AG10803 (cell line): ENCODE measurements at regions not wholly inside any gene's neighbourhood (a gene's known extent, or its start where the extent isn't known, plus 50 kb on each side); places are given as distances from the start of the nearest gene placed in this dataset.

Experiments used
- DNase-seq: peaks from one replicate; pipeline ENCODE4 v3.0.0; 2010; ENCODE audit warnings: low read depth
- H3K4me3 ChIP-seq: 2 replicates; pipeline ENCODE4 v1.5.1; 2011; ENCODE audit warnings: mild to moderate bottlenecking, low read length, control low read depth
- TF ChIP-seq, protein P1 (sequence below): conservative IDR thresholded peaks from 2 replicates; pipeline ENCODE4 v1.5.1; 2011; ENCODE audit warnings: mild to moderate bottlenecking, low read length, control low read depth, inconsistent platforms

GRCh38 chr14:88929656-88930436, 105.4 kb downstream of the TTC8 start:
- no peak for DNase-seq
- no peak overlapping the region for H3K4me3 ChIP-seq
- TF ChIP-seq, protein P1, sequence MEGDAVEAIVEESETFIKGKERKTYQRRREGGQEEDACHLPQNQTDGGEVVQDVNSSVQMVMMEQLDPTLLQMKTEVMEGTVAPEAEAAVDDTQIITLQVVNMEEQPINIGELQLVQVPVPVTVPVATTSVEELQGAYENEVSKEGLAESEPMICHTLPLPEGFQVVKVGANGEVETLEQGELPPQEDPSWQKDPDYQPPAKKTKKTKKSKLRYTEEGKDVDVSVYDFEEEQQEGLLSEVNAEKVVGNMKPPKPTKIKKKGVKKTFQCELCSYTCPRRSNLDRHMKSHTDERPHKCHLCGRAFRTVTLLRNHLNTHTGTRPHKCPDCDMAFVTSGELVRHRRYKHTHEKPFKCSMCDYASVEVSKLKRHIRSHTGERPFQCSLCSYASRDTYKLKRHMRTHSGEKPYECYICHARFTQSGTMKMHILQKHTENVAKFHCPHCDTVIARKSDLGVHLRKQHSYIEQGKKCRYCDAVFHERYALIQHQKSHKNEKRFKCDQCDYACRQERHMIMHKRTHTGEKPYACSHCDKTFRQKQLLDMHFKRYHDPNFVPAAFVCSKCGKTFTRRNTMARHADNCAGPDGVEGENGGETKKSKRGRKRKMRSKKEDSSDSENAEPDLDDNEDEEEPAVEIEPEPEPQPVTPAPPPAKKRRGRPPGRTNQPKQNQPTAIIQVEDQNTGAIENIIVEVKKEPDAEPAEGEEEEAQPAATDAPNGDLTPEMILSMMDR: 0 out of 2 replicates have a peak, but pooled peaks have one; percentile 3

GRCh38 chr14:88931321-88932110, 107.1 kb downstream of the TTC8 start:
- TF ChIP-seq, protein P1: no peak
- no peak for DNase-seq
- no peak overlapping the region for H3K4me3 ChIP-seq

DNA sequence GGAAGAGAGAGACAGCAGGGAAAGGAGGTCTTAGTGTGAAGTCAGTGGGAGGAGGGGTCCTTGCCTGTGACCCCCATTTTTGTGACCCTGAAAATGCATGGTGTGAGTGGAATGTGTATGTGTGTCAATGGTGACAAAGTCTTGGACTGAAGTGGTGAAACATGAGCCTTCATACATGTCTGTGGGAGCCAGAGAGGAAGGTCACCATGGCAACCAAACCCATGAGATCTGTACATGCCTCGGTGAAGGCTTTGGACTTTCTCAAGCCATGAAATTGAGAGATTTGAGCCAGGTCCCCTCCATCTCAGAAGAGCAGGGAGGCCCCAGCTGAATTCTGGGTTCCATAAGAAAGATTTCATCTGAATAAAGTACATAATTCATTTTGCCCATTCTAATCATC, 108.7 kb downstream of the TTC8 start:
- H3K4me3 ChIP-seq: no peak overlapping the region
- TF ChIP-seq, protein P1: no peak
- DNase-seq: no peak

DNA sequence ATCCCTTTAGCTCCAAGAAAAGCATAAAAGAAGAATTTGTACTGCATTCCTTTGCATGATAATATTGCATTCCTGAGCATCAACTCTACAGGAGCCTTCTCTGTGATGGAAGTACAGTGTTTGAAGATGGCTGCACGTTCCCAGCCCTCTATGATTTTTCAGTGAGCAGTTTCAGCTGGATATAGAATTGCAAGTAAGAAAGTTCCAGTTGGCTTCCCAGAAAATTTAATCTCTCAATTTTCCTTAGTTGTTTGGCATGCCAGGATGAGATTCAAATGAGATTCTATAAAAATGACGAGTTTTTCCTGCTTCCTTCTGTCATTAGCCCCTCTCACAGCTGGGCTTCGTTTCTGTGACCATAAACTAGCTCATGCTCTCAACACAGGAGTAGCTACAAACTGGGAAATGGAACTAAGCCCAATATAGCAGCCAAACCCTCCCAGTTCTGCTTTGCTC, 109.9 kb downstream of the TTC8 start:
- peak; percentile 25 for DNase-seq
- TF ChIP-seq, protein P1: no peak
- H3K4me3 ChIP-seq: no peak overlapping the region

DNA sequence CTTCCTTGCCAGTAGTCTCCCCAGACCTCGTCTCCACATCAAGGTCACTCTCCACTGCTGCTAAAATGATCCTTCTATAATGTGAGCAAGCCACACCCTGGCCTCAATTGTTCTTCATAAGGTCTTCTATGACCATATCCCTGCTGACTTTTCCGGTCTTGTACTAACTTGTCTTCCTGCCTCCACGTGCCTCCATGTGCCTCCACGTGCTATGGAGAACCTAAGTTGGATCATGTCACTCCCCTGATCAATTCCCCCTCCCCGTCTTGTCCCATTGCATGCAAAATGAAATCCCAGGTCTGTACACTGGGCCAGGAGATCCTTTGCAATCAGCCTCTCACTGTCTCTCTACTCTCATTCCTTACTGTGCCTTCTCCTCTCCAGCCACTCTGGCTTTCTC, 110.6 kb downstream of the TTC8 start:
- TF ChIP-seq, protein P1: no peak
- no peak for DNase-seq
- no peak overlapping the region for H3K4me3 ChIP-seq

DNA sequence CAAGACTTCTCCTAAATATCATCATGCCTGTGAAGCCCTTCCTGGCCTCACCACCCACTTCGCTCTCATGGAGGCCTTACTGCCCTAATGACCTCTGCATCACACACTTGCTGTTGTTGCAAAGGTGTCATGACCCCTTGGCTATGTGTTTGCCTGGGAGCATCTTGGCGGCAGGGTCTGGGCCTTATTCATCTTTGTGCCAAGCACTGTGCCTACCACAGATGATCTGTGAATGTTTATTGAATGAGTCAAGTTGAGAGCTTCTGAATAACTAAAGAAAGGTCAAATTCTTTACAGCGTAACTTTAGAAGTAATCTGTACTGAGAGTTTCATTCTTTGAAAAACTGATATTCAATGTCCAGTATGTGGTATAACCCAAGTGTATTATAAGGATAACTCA, 113.3 kb downstream of the TTC8 start:
- H3K4me3 ChIP-seq: no peak overlapping the region
- no peak for DNase-seq
- TF ChIP-seq, protein P1: no peak
